ENCODE measurements at regions not wholly inside any gene's neighbourhood (a gene's known extent, or its start where the extent isn't known, plus 50 kb on each side); places are given as distances from the start of the nearest gene placed in this dataset.

GRCh38 chr9:12056874-12057273 lies 636.3 kb upstream of the TYRP1 start:
- TF ChIP-seq POLR2A (IDR thresholded peaks at IDR 0.05; ENCODE audit: low read depth, low read length) (no peak), CTCF (IDR thresholded peaks at IDR 0.05; ENCODE audit: extremely low read depth in 1 of 2, insufficient read depth in 1 of 2, low read depth in 1 of 2, low read length in 2 of 2) (no peak), EZH2 (IDR thresholded peaks at IDR 0.05; ENCODE audit: borderline replicate concordance, low read depth, low read length, severe bottlenecking) (no peak), MYC (IDR thresholded peaks at IDR 0.05; ENCODE audit: low read depth, low read length) (no peak), POLR2AphosphoS5 (IDR thresholded peaks at IDR 0.05; ENCODE audit: insufficient read depth, low read depth, low read length) (no peak), FOS (IDR thresholded peaks at IDR 0.05; ENCODE audit: borderline replicate concordance, insufficient read depth, low read length) (no peak)
